NCI-H226 (cell line): ENCODE measurements at regions not wholly inside any gene's neighbourhood (a gene's known extent, or its start where the extent isn't known, plus 50 kb on each side); places are given as distances from the start of the nearest gene placed in this dataset.

Source experiments
- DNase-seq: peaks from one replicate; pipeline ENCODE4 v3.0.0-alpha.2; 2015

- no peak for DNase-seq
Observed at GRCh38 chr9:88077071-88077617, 61.1 kb downstream of the SPATA31C2 start.

GRCh38 chr9:88076286-88077070, 61.8 kb downstream of the SPATA31C2 start:
- DNase-seq: peak; percentile 90

GRCh38 chr9:88075966-88076285, 62.3 kb downstream of the SPATA31C2 start:
- no peak for DNase-seq

- no peak for DNase-seq
Observed at GRCh38 chr9:88075506-88075905, 62.8 kb downstream of the SPATA31C2 start.

- DNase-seq: no peak
Observed at GRCh38 chr9:88074931-88075330, 63.3 kb downstream of the SPATA31C2 start.

- DNase-seq: no peak
Observed at GRCh38 chr9:88072831-88073375, 65.4 kb downstream of the SPATA31C2 start.

GRCh38 chr9:88071331-88071730, 66.9 kb downstream of the SPATA31C2 start:
- DNase-seq: no peak

GRCh38 chr9:88065619-88066018, 72.7 kb downstream of the SPATA31C2 start:
- DNase-seq: no peak

- DNase-seq: no peak
Observed at GRCh38 chr9:88064554-88064953, 73.7 kb downstream of the SPATA31C2 start.

- peak; percentile 69 for DNase-seq
Observed at GRCh38 chr9:88060746-88061145, 77.5 kb downstream of the SPATA31C2 start.

GRCh38 chr9:88059469-88059868, 78.8 kb downstream of the SPATA31C2 start:
- peak; percentile 22 for DNase-seq

- DNase-seq: peak; percentile 85
Observed at GRCh38 chr9:88056876-88057275, 81.4 kb downstream of the SPATA31C2 start.

GRCh38 chr9:88053856-88054501, 79.6 kb upstream of the CDK20 start:
- DNase-seq: no peak

- no peak for DNase-seq
Observed at GRCh38 chr9:88052321-88052965, 78.1 kb upstream of the CDK20 start.

- DNase-seq: no peak
Observed at GRCh38 chr9:88051138-88051537, 76.8 kb upstream of the CDK20 start.

- no peak for DNase-seq
Observed at GRCh38 chr9:88049677-88050307, 75.5 kb upstream of the CDK20 start.

- no peak for DNase-seq
Observed at GRCh38 chr9:88046542-88046941, 72.2 kb upstream of the CDK20 start.

- no peak for DNase-seq
Observed at GRCh38 chr9:88045686-88046085, 71.4 kb upstream of the CDK20 start.

GRCh38 chr9:88044200-88044599, 69.9 kb upstream of the CDK20 start:
- no peak for DNase-seq

GRCh38 chr9:88043647-88044046, 69.3 kb upstream of the CDK20 start:
- DNase-seq: no peak

GRCh38 chr9:88041447-88041846, 67.1 kb upstream of the CDK20 start:
- DNase-seq: no peak

- no peak for DNase-seq
Observed at GRCh38 chr9:88037285-88037845, 63.0 kb upstream of the CDK20 start.

GRCh38 chr9:88034964-88035363, 60.6 kb upstream of the CDK20 start:
- no peak for DNase-seq
